Smooth muscle cell (in vitro differentiated cells): ENCODE measurements at regions not wholly inside any gene's neighbourhood (a gene's known extent, or its start where the extent isn't known, plus 50 kb on each side); places are given as distances from the start of the nearest gene placed in this dataset.

Experiments used
- DNase-seq: peaks from one replicate; lab custom pipeline; 2025; ENCODE audit not compliant: unreplicated experiment; lab: John Stamatoyannopoulos, UW
- H2AFZ ChIP-seq: fragments of 200-600 bp; sonication (generic); 2 replicates; pipeline ENCODE4 v1.6.0; 2016; ENCODE audit warnings: antibody characterized with exemption, low read depth, mild to moderate bottlenecking
- H3F3A ChIP-seq: fragments of 200-600 bp; sonication (generic); 2 replicates; pipeline ENCODE4 v1.6.0; 2017; ENCODE audit warnings: antibody characterized with exemption, low read depth
- H3K27ac ChIP-seq: fragments of 200-600 bp; sonication (generic); 2 replicates; pipeline ENCODE4 v1.5.1; 2016; ENCODE audit warnings: low read depth, mild to moderate bottlenecking
- H3K27me3 ChIP-seq: fragments of 200-600 bp; sonication (generic); 2 replicates; pipeline ENCODE4 v1.6.1; 2016; ENCODE audit warnings: low read depth, mild to moderate bottlenecking
- H3K36me3 ChIP-seq: fragments of 200-600 bp; sonication (generic); 2 replicates; pipeline ENCODE4 v1.5.1; 2016; ENCODE audit warnings: low read depth
- H3K4me1 ChIP-seq: fragments of 200-600 bp; sonication (generic); 2 replicates; pipeline ENCODE4 v1.5.1; 2016; ENCODE audit warnings: low read depth
- H3K4me2 ChIP-seq: fragments of 200-600 bp; sonication (generic); 2 replicates; pipeline ENCODE4 v1.6.0; 2016; ENCODE audit warnings: mild to moderate bottlenecking
- H3K4me3 ChIP-seq: fragments of 200-600 bp; sonication (generic); 2 replicates; pipeline ENCODE4 v1.5.1; 2016; ENCODE audit warnings: mild to moderate bottlenecking
- H3K79me2 ChIP-seq: fragments of 200-600 bp; sonication (generic); 2 replicates; pipeline ENCODE4 v1.6.0; 2016; ENCODE audit warnings: low read depth, mild to moderate bottlenecking
- H3K9ac ChIP-seq: fragments of 200-600 bp; sonication (generic); 2 replicates; pipeline ENCODE4 v1.6.0; 2016; ENCODE audit warnings: low read depth
- H3K9me3 ChIP-seq: fragments of 200-600 bp; sonication (generic); replicated peaks from 2 replicates; pipeline ENCODE4 v1.5.1; 2016; ENCODE audit warnings: low read depth
- H4K20me1 ChIP-seq: fragments of 200-600 bp; sonication (generic); 2 replicates; pipeline ENCODE4 v1.6.0; 2016; ENCODE audit warnings: low read depth
- CTCF ChIP-seq: fragments of 200-600 bp; sonication (generic); IDR thresholded peaks from 2 replicates; pipeline ENCODE4 v1.5.1; 2017; ENCODE audit warnings: borderline replicate concordance, mild to moderate bottlenecking, antibody characterized with exemption; ENCODE audit not compliant: insufficient read depth, poor library complexity, severe bottlenecking
- WGBS: methylation state at CpG from one replicate; pipeline ENCODE4 v1.1.7; 2016; ENCODE audit warnings: low lambda C conversion rate; 5-methylcytosine and 5-hydroxymethylcytosine counted together

- no peaks in the 10 kb centered on the region for H4K20me1 ChIP-seq
- H3K4me2 ChIP-seq = no peak overlapping the region
- no peak for DNase-seq
- H3F3A ChIP-seq = no peaks in the 10 kb centered on the region
- no peaks in the 10 kb centered on the region for H3K36me3 ChIP-seq
- H3K79me2 ChIP-seq = no peaks in the 10 kb centered on the region
- TF ChIP-seq CTCF = no peak
- H3K4me3 ChIP-seq = no peak overlapping the region
- 60% methylated on average over 13 of the region's 13 CpGs for WGBS
- no peak overlapping the region for H3K27ac ChIP-seq
- H3K4me1 ChIP-seq = no peaks in the 10 kb centered on the region
- no peak overlapping the region for H3K9ac ChIP-seq
- no peak overlapping the region for H2AFZ ChIP-seq
- H3K27me3 ChIP-seq = no peaks in the 10 kb centered on the region
- H3K9me3 ChIP-seq = peaks cover 12% of the 10 kb centered on the region
These were observed 126.3 kb upstream of the DHRS4 start for GRCh38 chr14:23827100-23827892.

- no peak overlapping the region for H2AFZ ChIP-seq
These were observed 125.6 kb upstream of the DHRS4 start for GRCh38 chr14:23828001-23828400.

GRCh38 chr14:23828616-23829015, 125.0 kb upstream of the DHRS4 start:
- Histone ChIP-seq H3K9me3 (peaks cover 12% of the 10 kb centered on the region), H3K4me1 (no peaks in the 10 kb centered on the region), H3F3A (no peaks in the 10 kb centered on the region), H2AFZ (no peak overlapping the region), H3K79me2 (no peaks in the 10 kb centered on the region), H3K4me3 (no peak overlapping the region), H3K27ac (no peak overlapping the region), H3K4me2 (no peak overlapping the region), H3K9ac (no peak overlapping the region), H4K20me1 (no peaks in the 10 kb centered on the region), H3K36me3 (no peaks in the 10 kb centered on the region), H3K27me3 (no peaks in the 10 kb centered on the region)
- TF ChIP-seq CTCF = no peak
- DNase-seq = no peak
- WGBS = 74% methylated on average over 1 of the region's 1 CpG

More at GRCh38 chr14:23828001-23828400, 125.6 kb upstream of the DHRS4 start:
- H3K27ac ChIP-seq = no peak overlapping the region
- no peak overlapping the region for H3K4me3 ChIP-seq
- no peak for TF ChIP-seq CTCF
- H3K4me2 ChIP-seq = no peak overlapping the region
- no peaks in the 10 kb centered on the region for H3K27me3 ChIP-seq
- no peaks in the 10 kb centered on the region for H3K4me1 ChIP-seq
- H3K9ac ChIP-seq = no peak overlapping the region
- H3K36me3 ChIP-seq = no peaks in the 10 kb centered on the region
- 55% methylated on average over 4 of the region's 4 CpGs for WGBS
- no peak for DNase-seq
- H3K9me3 ChIP-seq = peaks cover 12% of the 10 kb centered on the region
- H4K20me1 ChIP-seq = no peaks in the 10 kb centered on the region
- no peaks in the 10 kb centered on the region for H3K79me2 ChIP-seq
- no peaks in the 10 kb centered on the region for H3F3A ChIP-seq
